WI38 (cell line): ENCODE measurements at regions not wholly inside any gene's neighbourhood (a gene's known extent, or its start where the extent isn't known, plus 50 kb on each side); places are given as distances from the start of the nearest gene placed in this dataset.

ENCODE experiments used
- H3K4me3 ChIP-seq: 2 replicates; pipeline ENCODE4 v1.5.1; 2011; ENCODE audit warnings: low read depth, mild to moderate bottlenecking, control low read depth, low read length
- CTCF ChIP-seq: IDR thresholded peaks from 2 replicates; pipeline ENCODE4 v1.5.1; 2012; ENCODE audit warnings: low read depth, mild to moderate bottlenecking, control low read depth, low read length

DNA sequence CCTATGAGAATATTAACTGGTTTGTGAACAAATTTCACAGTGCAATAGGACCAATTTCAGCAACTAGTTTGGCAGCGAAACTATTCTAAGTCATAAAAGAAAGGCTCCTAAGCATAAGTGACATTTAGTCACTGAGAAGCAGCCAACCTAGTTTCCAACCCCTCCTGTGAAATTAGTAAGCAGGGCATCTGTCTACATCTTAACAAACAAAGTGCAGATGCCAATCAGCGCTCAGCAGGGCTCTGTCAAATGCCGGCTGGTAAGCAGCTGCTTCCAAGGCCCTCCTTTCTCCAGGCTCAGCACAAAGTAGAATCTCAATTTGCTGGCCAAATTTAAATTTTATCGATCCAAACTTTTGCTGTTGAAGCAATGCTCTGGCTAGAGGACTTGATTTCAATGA lies 124.7 kb downstream of the ICOS start:
- H3K4me3 ChIP-seq = no peak overlapping the region
- no peak for TF ChIP-seq CTCF

GRCh38 chr2:204064119-204064518 lies 127.6 kb downstream of the ICOS start:
- no peak for TF ChIP-seq CTCF
- no peak overlapping the region for H3K4me3 ChIP-seq

DNA sequence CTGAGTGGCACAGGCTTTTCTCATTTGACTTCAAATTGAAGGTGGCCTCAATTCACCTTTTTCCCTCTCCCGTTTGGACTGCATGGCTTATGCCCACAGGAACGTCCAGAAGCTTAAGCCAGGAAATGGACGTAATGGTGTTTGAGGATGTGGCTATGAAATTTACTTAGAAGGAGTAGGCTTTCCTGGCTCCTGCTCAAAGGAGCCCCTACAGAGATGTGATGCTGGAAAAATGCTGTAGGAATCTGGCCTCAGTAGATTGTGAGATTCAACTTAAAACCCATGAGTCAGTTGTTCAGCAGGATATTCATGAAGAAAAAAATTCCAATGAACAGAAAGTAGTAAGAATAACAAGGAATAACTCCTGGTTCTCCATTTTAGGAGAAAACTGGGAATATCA lies 129.0 kb downstream of the ICOS start:
- no peak for TF ChIP-seq CTCF
- no peak overlapping the region for H3K4me3 ChIP-seq

DNA sequence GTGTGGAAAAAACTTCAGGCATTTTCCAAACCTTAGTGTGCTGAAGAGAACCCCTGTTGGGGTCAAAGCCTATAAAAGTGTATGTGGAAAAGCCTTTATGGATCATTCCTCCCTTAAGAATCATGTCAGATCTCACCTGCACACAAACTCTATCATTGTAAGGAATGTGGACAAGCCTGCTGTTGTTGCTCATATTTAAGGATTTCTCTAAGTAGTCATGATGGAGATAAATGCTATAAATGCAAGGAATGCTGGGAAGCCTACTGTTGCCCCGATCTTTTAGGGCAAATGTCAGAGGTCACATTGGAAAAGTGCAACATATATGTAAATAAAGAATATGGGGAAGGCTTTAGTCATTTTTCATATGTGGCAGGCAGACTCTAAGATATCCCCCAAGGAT lies 129.5 kb downstream of the ICOS start:
- no peak overlapping the region for H3K4me3 ChIP-seq
- no peak for TF ChIP-seq CTCF

- no peak for TF ChIP-seq CTCF
Measured at GRCh38 chr2:204069804-204070203, 133.2 kb downstream of the ICOS start.

DNA sequence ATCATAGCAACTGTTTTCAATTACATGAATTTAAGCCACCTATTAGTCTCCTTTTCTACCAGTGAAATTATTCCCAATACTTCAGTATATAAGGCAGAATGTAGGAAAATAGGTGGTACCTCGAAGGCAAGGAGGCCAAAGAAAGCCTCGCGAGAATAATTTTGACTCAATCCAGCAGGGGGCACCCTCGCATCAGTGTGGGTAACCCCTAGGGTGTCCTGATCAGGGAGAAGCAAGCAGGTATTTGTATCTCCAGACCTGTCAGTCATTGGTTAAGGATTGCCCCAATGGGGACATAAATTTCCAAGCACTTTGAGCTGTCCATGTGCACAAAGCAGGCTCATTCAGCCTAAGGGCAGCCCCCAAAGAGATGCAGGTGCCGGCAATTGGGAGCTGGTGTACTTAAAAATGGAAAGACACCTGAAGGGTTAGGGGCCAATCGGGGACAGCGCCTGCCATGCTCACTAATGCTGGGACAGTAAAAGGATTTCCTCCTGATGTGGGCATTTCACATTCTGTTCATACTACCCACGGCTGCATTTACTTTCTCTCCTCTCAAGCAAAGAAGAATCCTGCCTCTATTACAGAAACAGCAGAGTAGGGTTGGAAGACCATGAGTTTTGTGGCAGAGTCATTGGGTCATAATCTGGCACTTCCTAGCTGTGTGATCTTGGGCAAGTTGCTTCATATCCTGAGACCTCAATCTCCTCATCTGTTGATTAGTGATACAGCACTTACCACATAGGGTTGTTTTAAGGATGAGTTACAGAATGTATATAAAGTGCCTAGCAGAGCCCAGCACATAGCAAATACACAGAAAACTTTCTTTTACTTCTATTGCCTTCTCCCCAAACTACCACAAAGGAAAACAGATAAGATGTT lies 136.1 kb downstream of the ICOS start:
- H3K4me3 ChIP-seq = no peak overlapping the region
- TF ChIP-seq CTCF = no peak

More at GRCh38 chr2:204069804-204070203, 133.2 kb downstream of the ICOS start:
- H3K4me3 ChIP-seq = no peak overlapping the region

- no peak for TF ChIP-seq CTCF
- no peak overlapping the region for H3K4me3 ChIP-seq
Measured at GRCh38 chr2:204074456-204074855, 137.9 kb downstream of the ICOS start.
